ENCODE measurements at regions not wholly inside any gene's neighbourhood (a gene's known extent, or its start where the extent isn't known, plus 50 kb on each side); places are given as distances from the start of the nearest gene placed in this dataset.
A peak's percentile ranks its signal among the peaks of the same experiment; 100 is the strongest.

DNA sequence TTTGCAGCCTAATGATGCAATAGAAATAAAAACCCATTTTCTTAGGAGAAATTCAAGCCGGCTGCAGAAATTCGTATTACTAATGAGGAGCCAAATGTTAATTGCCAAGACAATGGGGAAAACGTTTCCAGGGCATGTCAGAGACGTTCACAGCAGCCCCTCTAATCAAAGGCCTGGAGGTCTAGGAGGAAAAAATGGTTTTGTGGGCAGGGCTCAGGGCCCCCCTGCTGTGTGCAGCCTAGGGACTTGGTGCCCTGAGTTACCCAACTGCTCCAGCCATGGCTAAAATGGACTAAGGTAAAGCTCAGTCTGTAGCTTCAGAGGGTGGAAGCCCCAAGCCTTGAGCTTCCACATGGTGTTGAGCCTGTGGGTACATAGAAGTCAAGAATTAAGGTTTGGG lies 461.4 kb downstream of the FAT4 start:
- TF ChIP-seq, protein P1, sequence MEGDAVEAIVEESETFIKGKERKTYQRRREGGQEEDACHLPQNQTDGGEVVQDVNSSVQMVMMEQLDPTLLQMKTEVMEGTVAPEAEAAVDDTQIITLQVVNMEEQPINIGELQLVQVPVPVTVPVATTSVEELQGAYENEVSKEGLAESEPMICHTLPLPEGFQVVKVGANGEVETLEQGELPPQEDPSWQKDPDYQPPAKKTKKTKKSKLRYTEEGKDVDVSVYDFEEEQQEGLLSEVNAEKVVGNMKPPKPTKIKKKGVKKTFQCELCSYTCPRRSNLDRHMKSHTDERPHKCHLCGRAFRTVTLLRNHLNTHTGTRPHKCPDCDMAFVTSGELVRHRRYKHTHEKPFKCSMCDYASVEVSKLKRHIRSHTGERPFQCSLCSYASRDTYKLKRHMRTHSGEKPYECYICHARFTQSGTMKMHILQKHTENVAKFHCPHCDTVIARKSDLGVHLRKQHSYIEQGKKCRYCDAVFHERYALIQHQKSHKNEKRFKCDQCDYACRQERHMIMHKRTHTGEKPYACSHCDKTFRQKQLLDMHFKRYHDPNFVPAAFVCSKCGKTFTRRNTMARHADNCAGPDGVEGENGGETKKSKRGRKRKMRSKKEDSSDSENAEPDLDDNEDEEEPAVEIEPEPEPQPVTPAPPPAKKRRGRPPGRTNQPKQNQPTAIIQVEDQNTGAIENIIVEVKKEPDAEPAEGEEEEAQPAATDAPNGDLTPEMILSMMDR (IDR thresholded peaks at IDR 0.05; ENCODE audit: control extremely low read depth, extremely low read depth), result no peak
- Histone ChIP-seq H3K9ac (ENCODE audit: insufficient read depth in 1 of 2, low read length in 2 of 2) (no peak overlapping the region), H3K9me3 (ENCODE audit: control insufficient read depth in 4 of 4, insufficient read depth in 3 of 4, low read length in 3 of 4) (peaks cover 0 to 7% (median 1%) of the 10 kb centered on the region in 4 donors), H3K4me1 (ENCODE audit: control insufficient read depth in 5 of 5, insufficient read depth in 5 of 5, low read length in 5 of 5) (peaks cover 0 to 15% (median 0%) of the 10 kb centered on the region in 5 donors), H3K4me3 (no peak overlapping the region), H3K36me3 (ENCODE audit: control insufficient read depth in 4 of 4, insufficient read depth in 4 of 4, low read length in 4 of 4) (no peaks in the 10 kb centered on the region), H3K27ac (ENCODE audit: low read depth in 1 of 2, low read length in 1 of 2) (no peak overlapping the region), H3K27me3 (ENCODE audit: control insufficient read depth in 3 of 3, insufficient read depth in 3 of 3, low read length in 2 of 3) (no peaks in the 10 kb centered on the region)
- WGBS, 2 donors, result 79 to 88% methylated on average over 4 of the region's 4 CpGs
- DNase-seq, result no peak
- no peak for ATAC-seq (ENCODE audit: insufficient read depth, low FRiP score)

GRCh38 chr4:125780164-125780563 lies 465.4 kb downstream of the FAT4 start:
- Histone ChIP-seq H3K27ac (ENCODE audit: low read depth in 1 of 2, low read length in 1 of 2) (no peak overlapping the region), H3K4me1 (ENCODE audit: control insufficient read depth in 5 of 5, insufficient read depth in 5 of 5, low read length in 5 of 5) (peaks cover 0 to 26% (median 0%) of the 10 kb centered on the region in 5 donors)
- peak in 2 of 3 donors; percentile 50 to 68 for DNase-seq

GRCh38 chr4:125780747-125781146 lies 466.0 kb downstream of the FAT4 start:
- Histone ChIP-seq H3K9me3 (ENCODE audit: control insufficient read depth in 4 of 4, insufficient read depth in 3 of 4, low read length in 3 of 4) (peaks cover 0 to 7% (median 1%) of the 10 kb centered on the region in 4 donors), H3K4me3 (no peak overlapping the region), H3K27ac (ENCODE audit: low read depth in 1 of 2, low read length in 1 of 2) (no peak overlapping the region), H3K27me3 (ENCODE audit: control insufficient read depth in 3 of 3, insufficient read depth in 3 of 3, low read length in 2 of 3) (no peaks in the 10 kb centered on the region), H3K4me1 (ENCODE audit: control insufficient read depth in 5 of 5, insufficient read depth in 5 of 5, low read length in 5 of 5) (peaks cover 0 to 26% (median 0%) of the 10 kb centered on the region in 5 donors), H3K9ac (ENCODE audit: insufficient read depth in 1 of 2, low read length in 2 of 2) (no peak overlapping the region), H3K36me3 (ENCODE audit: control insufficient read depth in 4 of 4, insufficient read depth in 4 of 4, low read length in 4 of 4) (no peaks in the 10 kb centered on the region)
- ATAC-seq (ENCODE audit: insufficient read depth, low FRiP score), result no peak
- 83 to 84% methylated on average over 3 of the region's 3 CpGs for WGBS, 2 donors
- no peak for DNase-seq
- TF ChIP-seq, protein P1 (IDR thresholded peaks at IDR 0.05; ENCODE audit: control extremely low read depth, extremely low read depth), result no peak

More at GRCh38 chr4:125780164-125780563, 465.4 kb downstream of the FAT4 start:
- Histone ChIP-seq H3K36me3 (ENCODE audit: control insufficient read depth in 4 of 4, insufficient read depth in 4 of 4, low read length in 4 of 4) (no peaks in the 10 kb centered on the region), H3K9me3 (ENCODE audit: control insufficient read depth in 4 of 4, insufficient read depth in 3 of 4, low read length in 3 of 4) (peaks cover 0 to 7% (median 1%) of the 10 kb centered on the region in 4 donors), H3K27me3 (ENCODE audit: control insufficient read depth in 3 of 3, insufficient read depth in 3 of 3, low read length in 2 of 3) (no peaks in the 10 kb centered on the region), H3K4me3 (no peak overlapping the region), H3K9ac (ENCODE audit: insufficient read depth in 1 of 2, low read length in 2 of 2) (no peak overlapping the region)
- TF ChIP-seq, protein P1 (IDR thresholded peaks at IDR 0.05; ENCODE audit: control extremely low read depth, extremely low read depth), result no peak
- ATAC-seq (ENCODE audit: insufficient read depth, low FRiP score), result no peak

- peaks cover 0 to 3% (median 0%) of the 10 kb centered on the region in 4 donors for H3K9me3 ChIP-seq (ENCODE audit: control insufficient read depth in 4 of 4, insufficient read depth in 3 of 4, low read length in 3 of 4)
- ATAC-seq (ENCODE audit: insufficient read depth, low FRiP score) (no peak), DNase-seq (peak; percentile 38 to 83 (median 73))
- H3K36me3 ChIP-seq (ENCODE audit: control insufficient read depth in 4 of 4, insufficient read depth in 4 of 4, low read length in 4 of 4), result no peaks in the 10 kb centered on the region
- no peaks in the 10 kb centered on the region for H3K27me3 ChIP-seq (ENCODE audit: control insufficient read depth in 3 of 3, insufficient read depth in 3 of 3, low read length in 2 of 3)
- TF ChIP-seq, protein P1 (IDR thresholded peaks at IDR 0.05; ENCODE audit: control extremely low read depth, extremely low read depth), result no peak
- WGBS, 2 donors, result 44 to 68% methylated on average over 4 of the region's 4 CpGs
- H3K27ac ChIP-seq (ENCODE audit: low read depth in 1 of 2, low read length in 1 of 2), result no peak overlapping the region
- no peak overlapping the region for H3K9ac ChIP-seq (ENCODE audit: insufficient read depth in 1 of 2, low read length in 2 of 2)
- no peak overlapping the region for H3K4me3 ChIP-seq
- H3K4me1 ChIP-seq (ENCODE audit: control insufficient read depth in 5 of 5, insufficient read depth in 5 of 5, low read length in 5 of 5), result peaks cover 0 to 26% (median 0%) of the 10 kb centered on the region in 5 donors
Observed at GRCh38 chr4:125781651-125782050, 466.9 kb downstream of the FAT4 start.

Data from lung (tissue), 11 donors.